ENCODE measurements at regions not wholly inside any gene's neighbourhood (a gene's known extent, or its start where the extent isn't known, plus 50 kb on each side); places are given as distances from the start of the nearest gene placed in this dataset.

GRCh38 chr4:89579771-89580170 lies 257.2 kb downstream of the SNCA start:
- TF ChIP-seq CTCF (IDR thresholded peaks at IDR 0.05; ENCODE audit: extremely low read depth, insufficient read depth, missing control alignments): no peak
- in situ Hi-C loops (cut with MboI; ENCODE audit: low pct_unique_long_range_greater_than_20kb, low sequenced_read_pairs, unreplicated experiment): no loop called here
- no peak for DNase-seq (ENCODE audit: low spot score)

- TF ChIP-seq CTCF (IDR thresholded peaks at IDR 0.05; ENCODE audit: extremely low read depth, insufficient read depth, missing control alignments): no peak
- no peak for DNase-seq (ENCODE audit: low spot score)
- in situ Hi-C loops (cut with MboI; ENCODE audit: low pct_unique_long_range_greater_than_20kb, low sequenced_read_pairs, unreplicated experiment): no loop called here
Observed at GRCh38 chr4:89576246-89576645, 260.7 kb downstream of the SNCA start.

- TF ChIP-seq CTCF (IDR thresholded peaks at IDR 0.05; ENCODE audit: extremely low read depth, insufficient read depth, missing control alignments): no peak
- no peak for DNase-seq (ENCODE audit: low spot score)
- in situ Hi-C loops (cut with MboI; ENCODE audit: low pct_unique_long_range_greater_than_20kb, low sequenced_read_pairs, unreplicated experiment): no loop called here
Observed at GRCh38 chr4:89575840-89576239, 261.1 kb downstream of the SNCA start.

- no peak for DNase-seq (ENCODE audit: low spot score)
- in situ Hi-C loops (cut with MboI; ENCODE audit: low pct_unique_long_range_greater_than_20kb, low sequenced_read_pairs, unreplicated experiment): no loop called here
- TF ChIP-seq CTCF (IDR thresholded peaks at IDR 0.05; ENCODE audit: extremely low read depth, insufficient read depth, missing control alignments): no peak
Observed at GRCh38 chr4:89574176-89574575, 262.8 kb downstream of the SNCA start.

DNA sequence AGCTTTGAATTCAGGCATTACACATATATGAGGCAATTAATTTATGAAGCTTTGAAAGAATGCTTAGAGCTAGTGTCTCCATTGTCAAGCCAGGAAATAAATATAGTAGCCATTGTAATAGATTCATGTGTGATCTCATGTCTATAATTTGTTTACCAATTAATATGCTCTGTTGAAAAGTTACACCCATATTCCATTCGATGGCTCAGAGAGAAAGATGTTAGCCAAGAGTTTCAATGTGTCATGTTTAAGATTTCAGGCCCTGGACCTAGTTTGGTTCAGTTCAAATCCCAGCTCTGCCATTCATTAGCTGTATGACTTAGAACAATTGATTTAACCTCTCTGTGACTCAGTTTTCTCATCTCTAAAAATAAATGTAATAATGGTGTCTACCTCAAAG lies 263.3 kb downstream of the SNCA start:
- no peak for DNase-seq (ENCODE audit: low spot score)
- TF ChIP-seq CTCF (IDR thresholded peaks at IDR 0.05; ENCODE audit: extremely low read depth, insufficient read depth, missing control alignments): no peak
- in situ Hi-C loops (cut with MboI; ENCODE audit: low pct_unique_long_range_greater_than_20kb, low sequenced_read_pairs, unreplicated experiment): no loop called here

- TF ChIP-seq CTCF (IDR thresholded peaks at IDR 0.05; ENCODE audit: extremely low read depth, insufficient read depth, missing control alignments): no peak
- no peak for DNase-seq (ENCODE audit: low spot score)
- in situ Hi-C loops (cut with MboI; ENCODE audit: low pct_unique_long_range_greater_than_20kb, low sequenced_read_pairs, unreplicated experiment): no loop called here
Observed at GRCh38 chr4:89572224-89572858, 264.6 kb downstream of the SNCA start.

DNA sequence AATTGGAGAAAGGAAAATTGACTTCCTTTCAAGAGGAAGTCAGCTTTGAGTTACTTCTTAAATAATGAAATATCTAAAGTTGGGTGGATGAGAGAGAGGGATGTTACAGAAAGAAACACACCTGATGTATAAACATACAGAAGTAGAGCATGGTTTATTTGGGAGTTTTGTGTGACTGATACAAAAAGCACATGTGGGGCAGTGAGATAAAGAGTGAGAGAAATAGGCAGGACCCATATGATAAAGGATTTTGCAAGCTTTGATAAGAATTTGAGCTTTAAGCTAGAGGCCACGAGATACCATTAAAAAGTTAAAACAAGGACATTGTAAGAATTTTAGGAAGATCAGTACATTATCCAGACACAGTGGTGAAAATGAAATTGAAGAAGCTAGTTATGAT lies 263.3 kb upstream of the GPRIN3 start:
- in situ Hi-C loops (cut with MboI; ENCODE audit: low pct_unique_long_range_greater_than_20kb, low sequenced_read_pairs, unreplicated experiment): no loop called here
- no peak for DNase-seq (ENCODE audit: low spot score)
- no peak for TF ChIP-seq CTCF (IDR thresholded peaks at IDR 0.05; ENCODE audit: extremely low read depth, insufficient read depth, missing control alignments)

Measured in GM13977 (cell line).